ENCODE measurements at regions not wholly inside any gene's neighbourhood (a gene's known extent, or its start where the extent isn't known, plus 50 kb on each side); places are given as distances from the start of the nearest gene placed in this dataset.

DNA sequence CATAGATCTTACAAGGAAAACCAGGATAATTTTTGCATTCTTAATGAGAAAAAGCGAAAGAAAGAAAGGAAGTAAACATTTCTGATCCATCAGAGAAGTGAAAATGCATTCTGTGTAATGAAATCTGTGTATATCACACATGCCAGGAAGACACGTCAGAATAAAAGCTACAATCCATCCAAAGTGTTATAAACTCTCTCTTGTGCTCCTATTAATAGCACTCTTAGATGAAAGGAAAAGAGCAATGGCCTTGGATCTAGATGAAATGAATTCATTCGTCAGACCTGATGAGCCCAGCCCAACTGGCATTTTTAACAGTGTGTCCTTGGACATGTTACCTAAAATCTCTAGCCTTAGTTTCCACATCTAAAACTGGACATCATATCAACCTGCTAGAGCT lies 885.5 kb downstream of the CDH11 start:
- Histone ChIP-seq H2BK120ac (ENCODE audit: low read depth, low read length) (no peak overlapping the region), H3K4me3 (ENCODE audit: low read length in 2 of 2) (no peak overlapping the region), H2AK5ac (ENCODE audit: low read depth, low read length) (no peak overlapping the region), H3K9me3 (replicated peaks in 1 of 2; ENCODE audit: control insufficient read depth in 2 of 2, insufficient read depth in 1 of 2, low read depth in 1 of 2, low read length in 2 of 2) (no peaks in the 10 kb centered on the region), H2AFZ (ENCODE audit: low read length) (no peak overlapping the region), H3K27me3 (ENCODE audit: control insufficient read depth in 3 of 3, insufficient read depth in 3 of 3, low read depth in 1 of 3, low read length in 3 of 3) (no peaks in the 10 kb centered on the region), H2BK5ac (ENCODE audit: low read length) (no peak overlapping the region), H3K36me3 (replicated peaks in 1 of 2; ENCODE audit: control insufficient read depth in 2 of 2, insufficient read depth in 2 of 2, low read length in 2 of 2) (no peaks in the 10 kb centered on the region), H2BK15ac (ENCODE audit: low read length) (no peak overlapping the region), H3K4me1 (ENCODE audit: control insufficient read depth in 2 of 2, insufficient read depth in 1 of 2, low read depth in 1 of 2, low read length in 2 of 2) (peaks cover 0 to 2% of the 10 kb centered on the region in 2 donors), H4K91ac (ENCODE audit: low read depth, low read length, poor library complexity) (no peak overlapping the region), H4K8ac (ENCODE audit: low read depth, low read length) (no peak overlapping the region), H3K27ac (replicated peaks; ENCODE audit: low read length) (no peak overlapping the region), H3K9ac (ENCODE audit: low read depth, low read length, poor library complexity) (no peak overlapping the region), H3K18ac (ENCODE audit: low read length) (no peak overlapping the region), H2BK12ac (ENCODE audit: low read length) (no peak overlapping the region), H3K14ac (ENCODE audit: low read length) (no peak overlapping the region), H3K23ac (ENCODE audit: low read depth, low read length, poor library complexity) (no peak overlapping the region), H3K4me2 (ENCODE audit: insufficient read depth, low read length, poor library complexity, severe bottlenecking) (no peak overlapping the region), H3K79me1 (ENCODE audit: low read depth, low read length) (no peaks in the 10 kb centered on the region), H3K4ac (ENCODE audit: low read length) (no peak overlapping the region)
- no peak for DNase-seq (ENCODE audit: low spot score)
- no CpG with 5 or more reads among the region's 3 CpGs for WGBS, 2 donors (ENCODE audit: extremely low coverage in 2 of 2, insufficient read length in 2 of 2, insufficient replicate concordance in 1 of 2)

DNA sequence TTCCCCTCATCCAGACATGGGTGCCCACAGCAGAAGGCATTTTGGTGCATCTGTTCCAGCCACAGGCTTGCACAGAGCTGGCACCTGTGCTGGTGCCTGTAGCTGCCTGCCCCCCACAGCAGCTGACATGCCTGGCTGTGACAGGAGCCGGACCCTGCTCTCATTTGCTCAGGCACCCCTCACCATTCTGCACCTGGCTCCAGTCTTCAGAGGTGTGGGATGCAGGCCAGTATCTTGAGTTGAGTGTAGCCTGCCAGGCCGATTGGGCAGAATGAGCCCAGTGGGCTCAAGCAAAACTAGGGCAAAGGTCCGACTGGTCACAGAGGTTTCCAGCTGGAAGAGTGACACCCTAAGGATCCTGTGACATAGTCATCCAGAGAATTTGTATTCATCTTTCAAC lies 887.7 kb downstream of the CDH11 start:
- Histone ChIP-seq H3K36me3 (replicated peaks in 1 of 2; ENCODE audit: control insufficient read depth in 2 of 2, insufficient read depth in 2 of 2, low read length in 2 of 2) (no peaks in the 10 kb centered on the region), H3K4me2 (ENCODE audit: insufficient read depth, low read length, poor library complexity, severe bottlenecking) (no peak overlapping the region), H3K9ac (ENCODE audit: low read depth, low read length, poor library complexity) (no peak overlapping the region), H3K4me3 (ENCODE audit: low read length in 2 of 2) (no peak overlapping the region), H3K18ac (ENCODE audit: low read length) (no peak overlapping the region), H3K27ac (replicated peaks; ENCODE audit: low read length) (no peak overlapping the region), H2AK5ac (ENCODE audit: low read depth, low read length) (no peak overlapping the region), H3K27me3 (ENCODE audit: control insufficient read depth in 3 of 3, insufficient read depth in 3 of 3, low read depth in 1 of 3, low read length in 3 of 3) (no peaks in the 10 kb centered on the region), H3K4me1 (ENCODE audit: control insufficient read depth in 2 of 2, insufficient read depth in 1 of 2, low read depth in 1 of 2, low read length in 2 of 2) (peaks cover 0 to 2% of the 10 kb centered on the region in 2 donors), H2BK120ac (ENCODE audit: low read depth, low read length) (no peak overlapping the region), H3K79me1 (ENCODE audit: low read depth, low read length) (no peaks in the 10 kb centered on the region), H4K8ac (ENCODE audit: low read depth, low read length) (no peak overlapping the region), H3K14ac (ENCODE audit: low read length) (no peak overlapping the region), H4K91ac (ENCODE audit: low read depth, low read length, poor library complexity) (no peak overlapping the region), H3K4ac (ENCODE audit: low read length) (no peak overlapping the region), H2BK5ac (ENCODE audit: low read length) (no peak overlapping the region), H2BK15ac (ENCODE audit: low read length) (no peak overlapping the region), H2AFZ (ENCODE audit: low read length) (no peak overlapping the region), H3K23ac (ENCODE audit: low read depth, low read length, poor library complexity) (no peak overlapping the region), H3K9me3 (replicated peaks in 1 of 2; ENCODE audit: control insufficient read depth in 2 of 2, insufficient read depth in 1 of 2, low read depth in 1 of 2, low read length in 2 of 2) (no peaks in the 10 kb centered on the region), H2BK12ac (ENCODE audit: low read length) (no peak overlapping the region)
- WGBS, 2 donors (ENCODE audit: extremely low coverage in 2 of 2, insufficient read length in 2 of 2, insufficient replicate concordance in 1 of 2): no CpG with 5 or more reads among the region's 3 CpGs
- no peak for DNase-seq (ENCODE audit: low spot score)

DNA sequence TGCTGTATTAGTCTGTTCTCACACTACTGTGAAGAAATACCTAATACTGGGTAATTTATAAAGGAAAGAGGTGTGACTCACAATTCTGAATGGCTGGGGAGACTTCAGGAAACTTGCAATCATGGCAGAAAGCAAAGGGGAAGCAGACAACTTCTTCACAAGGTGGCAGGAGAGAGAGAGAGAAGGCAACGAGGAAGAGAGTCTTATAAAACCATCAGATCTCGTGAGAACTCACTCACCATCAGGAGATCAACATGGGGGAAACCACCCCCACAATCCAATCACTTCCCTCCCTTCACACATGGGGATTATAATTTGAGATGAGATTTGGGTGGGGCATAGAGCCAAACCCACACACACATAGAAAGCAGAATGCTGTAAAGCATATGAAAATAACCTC lies 896.2 kb downstream of the CDH11 start:
- Histone ChIP-seq H2BK12ac (ENCODE audit: low read length) (no peak overlapping the region), H3K4ac (ENCODE audit: low read length) (no peak overlapping the region), H3K4me1 (ENCODE audit: control insufficient read depth in 2 of 2, insufficient read depth in 1 of 2, low read depth in 1 of 2, low read length in 2 of 2) (no peaks in the 10 kb centered on the region), H2AK5ac (ENCODE audit: low read depth, low read length) (no peak overlapping the region), H3K27me3 (ENCODE audit: control insufficient read depth in 3 of 3, insufficient read depth in 3 of 3, low read depth in 1 of 3, low read length in 3 of 3) (no peaks in the 10 kb centered on the region), H3K36me3 (replicated peaks in 1 of 2; ENCODE audit: control insufficient read depth in 2 of 2, insufficient read depth in 2 of 2, low read length in 2 of 2) (no peaks in the 10 kb centered on the region), H3K4me3 (ENCODE audit: low read length in 2 of 2) (no peak overlapping the region), H2BK120ac (ENCODE audit: low read depth, low read length) (no peak overlapping the region), H3K9me3 (replicated peaks in 1 of 2; ENCODE audit: control insufficient read depth in 2 of 2, insufficient read depth in 1 of 2, low read depth in 1 of 2, low read length in 2 of 2) (no peaks in the 10 kb centered on the region), H3K4me2 (ENCODE audit: insufficient read depth, low read length, poor library complexity, severe bottlenecking) (no peak overlapping the region), H2AFZ (ENCODE audit: low read length) (no peak overlapping the region), H2BK5ac (ENCODE audit: low read length) (no peak overlapping the region), H3K23ac (ENCODE audit: low read depth, low read length, poor library complexity) (no peak overlapping the region), H3K79me1 (ENCODE audit: low read depth, low read length) (no peaks in the 10 kb centered on the region), H4K91ac (ENCODE audit: low read depth, low read length, poor library complexity) (no peak overlapping the region), H3K14ac (ENCODE audit: low read length) (no peak overlapping the region), H2BK15ac (ENCODE audit: low read length) (no peak overlapping the region), H3K27ac (replicated peaks; ENCODE audit: low read length) (no peak overlapping the region), H3K9ac (ENCODE audit: low read depth, low read length, poor library complexity) (no peak overlapping the region), H4K8ac (ENCODE audit: low read depth, low read length) (no peak overlapping the region), H3K18ac (ENCODE audit: low read length) (no peak overlapping the region)
- no CpG with 5 or more reads among the region's 2 CpGs for WGBS, 2 donors (ENCODE audit: extremely low coverage in 2 of 2, insufficient read length in 2 of 2, insufficient replicate concordance in 1 of 2)
- no peak for DNase-seq (ENCODE audit: low spot score)

DNA sequence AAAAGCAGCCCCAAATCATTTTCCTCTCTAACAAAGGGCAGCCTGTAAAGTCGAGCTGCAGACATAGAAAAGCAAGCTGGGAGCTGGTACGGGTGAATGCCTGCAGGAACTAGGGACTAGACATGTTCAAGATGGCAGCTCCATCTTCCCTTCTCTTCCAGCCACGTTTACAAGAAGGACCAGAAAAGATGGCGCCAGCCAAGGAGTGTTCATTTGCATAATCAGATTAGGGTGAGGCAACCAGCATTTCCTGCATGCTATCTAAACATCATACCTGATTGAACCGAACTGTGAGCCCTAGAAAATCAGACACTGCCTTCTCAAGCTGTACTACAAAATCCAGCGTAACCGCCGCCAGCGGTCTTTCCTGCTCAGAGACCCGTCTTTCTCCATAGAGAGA lies 896.8 kb downstream of the CDH11 start:
- H2AFZ ChIP-seq (ENCODE audit: low read length): peak overlapping the region; percentile 49
- H3K9ac ChIP-seq (ENCODE audit: low read depth, low read length, poor library complexity): no peak overlapping the region
- peak overlapping the region; percentile 2 for H3K18ac ChIP-seq (ENCODE audit: low read length)
- no peaks in the 10 kb centered on the region for H3K9me3 ChIP-seq (replicated peaks in 1 of 2; ENCODE audit: control insufficient read depth in 2 of 2, insufficient read depth in 1 of 2, low read depth in 1 of 2, low read length in 2 of 2)
- H3K14ac ChIP-seq (ENCODE audit: low read length): no peak overlapping the region
- no peaks in the 10 kb centered on the region for H3K79me1 ChIP-seq (ENCODE audit: low read depth, low read length)
- H3K4ac ChIP-seq (ENCODE audit: low read length): no peak overlapping the region
- H3K23ac ChIP-seq (ENCODE audit: low read depth, low read length, poor library complexity): no peak overlapping the region
- no peak overlapping the region for H4K91ac ChIP-seq (ENCODE audit: low read depth, low read length, poor library complexity)
- no peak overlapping the region for H2AK5ac ChIP-seq (ENCODE audit: low read depth, low read length)
- no peaks in the 10 kb centered on the region for H3K4me1 ChIP-seq (ENCODE audit: control insufficient read depth in 2 of 2, insufficient read depth in 1 of 2, low read depth in 1 of 2, low read length in 2 of 2)
- H3K27ac ChIP-seq (replicated peaks; ENCODE audit: low read length): no peak overlapping the region
- no peaks in the 10 kb centered on the region for H3K36me3 ChIP-seq (replicated peaks in 1 of 2; ENCODE audit: control insufficient read depth in 2 of 2, insufficient read depth in 2 of 2, low read length in 2 of 2)
- H4K8ac ChIP-seq (ENCODE audit: low read depth, low read length): no peak overlapping the region
- H2BK15ac ChIP-seq (ENCODE audit: low read length): no peak overlapping the region
- H2BK5ac ChIP-seq (ENCODE audit: low read length): no peak overlapping the region
- H3K27me3 ChIP-seq (ENCODE audit: control insufficient read depth in 3 of 3, insufficient read depth in 3 of 3, low read depth in 1 of 3, low read length in 3 of 3): no peaks in the 10 kb centered on the region
- DNase-seq (ENCODE audit: low spot score): no peak
- H3K4me3 ChIP-seq (ENCODE audit: low read length in 2 of 2): no peak overlapping the region
- no peak overlapping the region for H3K4me2 ChIP-seq (ENCODE audit: insufficient read depth, low read length, poor library complexity, severe bottlenecking)
- no peak overlapping the region for H2BK120ac ChIP-seq (ENCODE audit: low read depth, low read length)
- no CpG with 5 or more reads among the region's 10 CpGs for WGBS, 2 donors (ENCODE audit: extremely low coverage in 2 of 2, insufficient read length in 2 of 2, insufficient replicate concordance in 1 of 2)
- H2BK12ac ChIP-seq (ENCODE audit: low read length): no peak overlapping the region
